Left forelimb (tissue), 1 donor: ENCODE measurements at regions not wholly inside any gene's neighbourhood (a gene's known extent, or its start where the extent isn't known, plus 50 kb on each side); places are given as distances from the start of the nearest gene placed in this dataset.
"Not testable (repeated sequence)": the region's sequence is repeated elsewhere in the genome, so short reads cannot be mapped to it uniquely, and the experiment has no call there.

Source experiments
- DNase-seq: peaks from one replicate; pipeline ENCODE4 v3.0.0-alpha.2; 2018; ENCODE audit warnings: low spot score

- DNase-seq, result no peak
These were observed 219.3 kb upstream of the PELI2 start for GRCh38 chr14:55898938-55899337.

- no peak for DNase-seq
These were observed 218.7 kb upstream of the PELI2 start for GRCh38 chr14:55899531-55899930.

- DNase-seq, result no peak
These were observed 217.5 kb upstream of the PELI2 start for GRCh38 chr14:55900749-55901148.

- DNase-seq, result no peak
These were observed 216.9 kb upstream of the PELI2 start for GRCh38 chr14:55901291-55901690.

- DNase-seq, result no peak
These were observed 216.0 kb upstream of the PELI2 start for GRCh38 chr14:55902241-55902640.

GRCh38 chr14:55904086-55904485 lies 214.1 kb upstream of the PELI2 start:
- no peak for DNase-seq

GRCh38 chr14:55908106-55908505 lies 210.1 kb upstream of the PELI2 start:
- no peak for DNase-seq

- DNase-seq, result no peak
These were observed 208.3 kb upstream of the PELI2 start for GRCh38 chr14:55909879-55910278.

GRCh38 chr14:55910601-55911243 lies 207.5 kb upstream of the PELI2 start:
- DNase-seq, result no peak

- no peak for DNase-seq
These were observed 206.4 kb upstream of the PELI2 start for GRCh38 chr14:55911776-55912175.

GRCh38 chr14:55912344-55912743 lies 205.9 kb upstream of the PELI2 start:
- no peak for DNase-seq

- no peak for DNase-seq
These were observed 204.7 kb upstream of the PELI2 start for GRCh38 chr14:55913324-55914025.

- DNase-seq, result no peak
These were observed 203.4 kb upstream of the PELI2 start for GRCh38 chr14:55914771-55915170.

GRCh38 chr14:55915456-55915855 lies 202.8 kb upstream of the PELI2 start:
- DNase-seq, result no peak

GRCh38 chr14:55919800-55920199 lies 198.4 kb upstream of the PELI2 start:
- DNase-seq, result not testable (repeated sequence)

- DNase-seq, result no peak
These were observed 196.7 kb upstream of the PELI2 start for GRCh38 chr14:55921511-55921910.

- no peak for DNase-seq
These were observed 192.2 kb upstream of the PELI2 start for GRCh38 chr14:55926007-55926406.

- no peak for DNase-seq
These were observed 191.2 kb upstream of the PELI2 start for GRCh38 chr14:55927028-55927427.

GRCh38 chr14:55928276-55928675 lies 189.9 kb upstream of the PELI2 start:
- DNase-seq, result no peak

GRCh38 chr14:55929136-55929535 lies 189.1 kb upstream of the PELI2 start:
- no peak for DNase-seq

GRCh38 chr14:55930016-55930784 lies 188.0 kb upstream of the PELI2 start:
- DNase-seq, result no peak

- no peak for DNase-seq
These were observed 181.5 kb upstream of the PELI2 start for GRCh38 chr14:55936691-55937090.

GRCh38 chr14:55938249-55938791 lies 179.9 kb upstream of the PELI2 start:
- no peak for DNase-seq
